Adrenal gland (tissue), 9 donors: ENCODE measurements at regions not wholly inside any gene's neighbourhood (a gene's known extent, or its start where the extent isn't known, plus 50 kb on each side); places are given as distances from the start of the nearest gene placed in this dataset.

Experiments
- DNase-seq, 7 donors: peaks; one replicate each; pipeline ENCODE4 v3.0.0-alpha.2; 2019 to 2020
- H3K27ac ChIP-seq, 5 donors: fragments of 200-600 bp; sonication (generic) in 4 of 5; 1 replicate in 3 of 5; 2 replicates in 2 of 5; pipeline versions ENCODE4 v1.5.1 to v1.8.0; 2016 to 2020; ENCODE audit warnings: mild to moderate bottlenecking in 1 of 5
- H3K27me3 ChIP-seq: fragments of 200-600 bp; 2 replicates; pipeline ENCODE4 v1.8.0; 2021
- H3K36me3 ChIP-seq, 2 donors: fragments of 200-600 bp; replicated peaks in 1 of 2; 1 replicate in 1 of 2; 2 replicates in 1 of 2; pipeline versions ENCODE4 v1.5.1 to v1.8.0; 2018 to 2022
- H3K4me1 ChIP-seq, 2 donors: fragments of 200-600 bp; replicated peaks in 1 of 2; 1 replicate in 1 of 2; 2 replicates in 1 of 2; pipeline versions ENCODE4 v1.5.1 to v1.8.0; 2018 to 2021
- H3K4me3 ChIP-seq, 4 donors: fragments of 200-600 bp; sonication (generic) in 3 of 4; one replicate each; pipeline ENCODE4 v1.5.1; 2016 to 2018
- H3K9me3 ChIP-seq, 3 donors: fragments of 200-600 bp; sonication (generic) in 1 of 3; replicated peaks in 1 of 3; 1 replicate in 2 of 3; 2 replicates in 1 of 3; pipeline versions ENCODE4 v1.5.1 to v1.8.0; 2016 to 2021
- CTCF ChIP-seq, 6 experiments: fragments of 450-650 bp in 4 of 6; fragments of 200-600 bp in 2 of 6; sonication (generic) in 1 of 6; IDR thresholded peaks; 1 replicate in 5 of 6; 2 replicates in 1 of 6; pipeline versions ENCODE4 v1.5.1 to v1.8.0; 2016 to 2021; ENCODE audit warnings: antibody characterized with exemption in 6 of 6, mild to moderate bottlenecking in 2 of 6, moderate library complexity in 1 of 6
- POLR2A ChIP-seq, 2 donors: fragments of 450-650 bp; IDR thresholded peaks; one replicate each; pipeline ENCODE4 v1.6.1; 2017; ENCODE audit warnings: antibody characterized with exemption in 2 of 2, mild to moderate bottlenecking in 2 of 2, moderate library complexity in 1 of 2
- WGBS, 4 donors: extraction: QIAGEN DNeasy Blood & Tissue Kit in 2 of 4; methylation state at CpG; one replicate each; pipeline versions ENCODE4 v1.1.5 to v1.1.7; 2013 to 2017; 5-methylcytosine and 5-hydroxymethylcytosine counted together
- intact Hi-C, 2 donors: fragments of 100-400 bp; cut with DNase I; formaldehyde crosslinking; loops; one replicate each; pipeline versions ENCODE4 v1.14.1 to v1.15.0; 2022 to 2023
- donor health status: healthy with polysubstance abuse.
- donor health status: Bipolar disorder and iron deficiency.
- donor health status: DM: yes; HTN: yes; CAD: no.
- donor health status: DM: no; HTN: no; CAD: no.
- donor health status: DM: no; HTN: no; CAD: no.

- TF ChIP-seq POLR2A (IDR thresholded peaks at IDR 0.05) (no peak), CTCF (IDR thresholded peaks at IDR 0.05) (no peak)
- no peak for DNase-seq
- WGBS, 4 donors = 33 to 65% (median 63%) methylated on average over 2 of the region's 2 CpGs
- no peaks in the 10 kb centered on the region for H3K27me3 ChIP-seq
- intact Hi-C loops = no loop called here
- H3K4me3 ChIP-seq = no peak overlapping the region
- H3K9me3 ChIP-seq = no peaks in the 10 kb centered on the region
- no peaks in the 10 kb centered on the region for H3K4me1 ChIP-seq
- H3K27ac ChIP-seq = no peak overlapping the region
- H3K36me3 ChIP-seq = no peaks in the 10 kb centered on the region
Measured at GRCh38 chr20:37619496-37619895, 74.3 kb upstream of the CTNNBL1 start.

- TF ChIP-seq CTCF (IDR thresholded peaks at IDR 0.05) = peak in 1 of 6 experiments; percentile 13
- no peak for TF ChIP-seq POLR2A (IDR thresholded peaks at IDR 0.05)
- intact Hi-C loops = no loop called here
Measured at GRCh38 chr20:37616110-37616425, 77.8 kb upstream of the CTNNBL1 start.

GRCh38 chr20:37615340-37616109 lies 78.3 kb upstream of the CTNNBL1 start:
- intact Hi-C loops = no loop called here
- H3K27ac ChIP-seq = no peak overlapping the region
- H3K4me3 ChIP-seq = no peak overlapping the region
- no peaks in the 10 kb centered on the region for H3K4me1 ChIP-seq
- DNase-seq = peak in 5 of 7 donors; percentile 22 to 82 (median 59)
- no peaks in the 10 kb centered on the region for H3K27me3 ChIP-seq
- H3K36me3 ChIP-seq = no peaks in the 10 kb centered on the region
- TF ChIP-seq POLR2A (IDR thresholded peaks at IDR 0.05) (no peak), CTCF (IDR thresholded peaks at IDR 0.05) (peak in 4 of 6 experiments; percentile 55 to 69 (median 60))
- H3K9me3 ChIP-seq = no peaks in the 10 kb centered on the region
- 22 to 56% (median 38%) methylated on average over 3 to 5 of the region's 5 CpGs for WGBS, 4 donors

More at GRCh38 chr20:37616110-37616425, 77.8 kb upstream of the CTNNBL1 start:
- H3K9me3 ChIP-seq = no peaks in the 10 kb centered on the region
- H3K4me1 ChIP-seq = no peaks in the 10 kb centered on the region
- no peaks in the 10 kb centered on the region for H3K27me3 ChIP-seq
- H3K4me3 ChIP-seq = no peak overlapping the region
- no peak for DNase-seq
- no peaks in the 10 kb centered on the region for H3K36me3 ChIP-seq
- no peak overlapping the region for H3K27ac ChIP-seq
- 11 to 47% (median 26%) methylated on average over 2 of the region's 2 CpGs for WGBS, 4 donors

GRCh38 chr20:37611852-37612251 lies 82.0 kb upstream of the CTNNBL1 start:
- DNase-seq = no peak
- no peak overlapping the region for H3K27ac ChIP-seq
- no peak overlapping the region for H3K4me3 ChIP-seq
- intact Hi-C loops = no loop called here
- 82 to 91% (median 82%) methylated on average over 1 of the region's 1 CpG for WGBS, 4 donors
- H3K27me3 ChIP-seq = no peaks in the 10 kb centered on the region
- TF ChIP-seq CTCF (IDR thresholded peaks at IDR 0.05) (no peak), POLR2A (IDR thresholded peaks at IDR 0.05) (no peak)
- H3K9me3 ChIP-seq = no peaks in the 10 kb centered on the region
- H3K4me1 ChIP-seq = no peaks in the 10 kb centered on the region
- H3K36me3 ChIP-seq = no peaks in the 10 kb centered on the region
